ENCODE measurements at regions not wholly inside any gene's neighbourhood (a gene's known extent, or its start where the extent isn't known, plus 50 kb on each side); places are given as distances from the start of the nearest gene placed in this dataset.

GRCh38 chr12:131529196-131530040, 181.5 kb upstream of the SFSWAP start:
- CTCF ChIA-PET = no interaction called here
- no peaks in the 10 kb centered on the region for H3K27me3 ChIP-seq (ENCODE audit: control insufficient read depth, insufficient read depth, low read length)
- POLR2A ChIA-PET = no interaction called here
- no peaks in the 10 kb centered on the region for H3K36me3 ChIP-seq (ENCODE audit: control insufficient read depth, insufficient read depth, low read length)
- no peak for TF ChIP-seq CTCF (IDR thresholded peaks at IDR 0.05; ENCODE audit: insufficient read depth, low read depth, low read length)
- DNase-seq (ENCODE audit: low read depth) = no peak
- H3K4me3 ChIP-seq (ENCODE audit: low read depth, low read length) = no peak overlapping the region

DNA sequence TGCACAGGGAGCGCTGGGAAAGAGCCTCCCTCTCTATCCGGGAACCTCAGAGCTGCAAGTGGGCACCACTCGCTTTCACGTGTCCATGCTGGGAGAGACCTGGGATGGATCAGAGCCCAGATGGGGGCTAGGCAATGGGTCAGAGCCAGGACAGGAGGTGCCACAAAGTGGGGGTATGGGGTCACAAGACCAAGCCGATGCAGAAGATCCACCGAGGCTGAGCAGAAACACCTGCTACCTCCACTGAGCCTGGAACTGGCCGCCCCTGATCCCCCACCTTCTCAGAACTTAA, 180.9 kb upstream of the SFSWAP start:
- no peak for DNase-seq (ENCODE audit: low read depth)
- no peaks in the 10 kb centered on the region for H3K36me3 ChIP-seq (ENCODE audit: control insufficient read depth, insufficient read depth, low read length)
- no peaks in the 10 kb centered on the region for H3K27me3 ChIP-seq (ENCODE audit: control insufficient read depth, insufficient read depth, low read length)
- H3K4me3 ChIP-seq (ENCODE audit: low read depth, low read length) = no peak overlapping the region
- POLR2A ChIA-PET = no interaction called here
- CTCF ChIA-PET = no interaction called here
- no peak for TF ChIP-seq CTCF (IDR thresholded peaks at IDR 0.05; ENCODE audit: insufficient read depth, low read depth, low read length)

- CTCF ChIA-PET = no interaction called here
- no peak for TF ChIP-seq CTCF (IDR thresholded peaks at IDR 0.05; ENCODE audit: insufficient read depth, low read depth, low read length)
Measured at GRCh38 chr12:131530422-131530821, 180.5 kb upstream of the SFSWAP start.

DNA sequence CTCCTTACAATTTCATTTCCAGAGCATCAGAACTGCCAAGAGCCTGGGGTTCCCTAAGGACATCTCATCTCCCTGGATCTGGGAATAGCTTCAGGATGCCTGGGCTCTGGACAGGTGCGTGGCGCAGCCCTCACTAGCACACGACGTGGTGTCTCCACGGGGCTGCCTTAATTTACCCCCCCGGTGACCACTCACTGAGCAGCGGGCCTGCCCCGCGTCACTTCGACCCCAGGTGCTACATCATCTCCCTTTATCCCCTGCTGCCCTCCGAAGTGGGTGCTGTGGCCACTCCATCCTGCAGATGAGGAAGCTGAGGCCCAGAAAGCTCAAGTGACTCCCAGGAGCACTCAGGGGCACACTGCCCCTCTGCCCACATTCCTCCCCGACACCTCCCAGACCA, 177.8 kb upstream of the SFSWAP start:
- POLR2A ChIA-PET = no interaction called here
- CTCF ChIA-PET = no interaction called here
- no peak for TF ChIP-seq CTCF (IDR thresholded peaks at IDR 0.05; ENCODE audit: insufficient read depth, low read depth, low read length)

More at GRCh38 chr12:131530422-131530821, 180.5 kb upstream of the SFSWAP start:
- no peaks in the 10 kb centered on the region for H3K36me3 ChIP-seq (ENCODE audit: control insufficient read depth, insufficient read depth, low read length)
- H3K27me3 ChIP-seq (ENCODE audit: control insufficient read depth, insufficient read depth, low read length) = no peaks in the 10 kb centered on the region
- no peak overlapping the region for H3K4me3 ChIP-seq (ENCODE audit: low read depth, low read length)
- POLR2A ChIA-PET = no interaction called here
- DNase-seq (ENCODE audit: low read depth) = no peak

GRCh38 chr12:131535779-131536178, 175.1 kb upstream of the SFSWAP start:
- POLR2A ChIA-PET = no interaction called here
- no peaks in the 10 kb centered on the region for H3K27me3 ChIP-seq (ENCODE audit: control insufficient read depth, insufficient read depth, low read length)
- no peak for TF ChIP-seq CTCF (IDR thresholded peaks at IDR 0.05; ENCODE audit: insufficient read depth, low read depth, low read length)
- H3K4me3 ChIP-seq (ENCODE audit: low read depth, low read length) = no peak overlapping the region
- CTCF ChIA-PET = no interaction called here
- H3K36me3 ChIP-seq (ENCODE audit: control insufficient read depth, insufficient read depth, low read length) = no peaks in the 10 kb centered on the region
- DNase-seq (ENCODE audit: low read depth) = no peak

More for the DNA sequence above, 177.8 kb upstream of the SFSWAP start:
- no peaks in the 10 kb centered on the region for H3K27me3 ChIP-seq (ENCODE audit: control insufficient read depth, insufficient read depth, low read length)
- H3K4me3 ChIP-seq (ENCODE audit: low read depth, low read length) = no peak overlapping the region
- DNase-seq (ENCODE audit: low read depth) = no peak
- H3K36me3 ChIP-seq (ENCODE audit: control insufficient read depth, insufficient read depth, low read length) = no peaks in the 10 kb centered on the region
